ENCODE measurements at regions not wholly inside any gene's neighbourhood (a gene's known extent, or its start where the extent isn't known, plus 50 kb on each side); places are given as distances from the start of the nearest gene placed in this dataset.

DNA sequence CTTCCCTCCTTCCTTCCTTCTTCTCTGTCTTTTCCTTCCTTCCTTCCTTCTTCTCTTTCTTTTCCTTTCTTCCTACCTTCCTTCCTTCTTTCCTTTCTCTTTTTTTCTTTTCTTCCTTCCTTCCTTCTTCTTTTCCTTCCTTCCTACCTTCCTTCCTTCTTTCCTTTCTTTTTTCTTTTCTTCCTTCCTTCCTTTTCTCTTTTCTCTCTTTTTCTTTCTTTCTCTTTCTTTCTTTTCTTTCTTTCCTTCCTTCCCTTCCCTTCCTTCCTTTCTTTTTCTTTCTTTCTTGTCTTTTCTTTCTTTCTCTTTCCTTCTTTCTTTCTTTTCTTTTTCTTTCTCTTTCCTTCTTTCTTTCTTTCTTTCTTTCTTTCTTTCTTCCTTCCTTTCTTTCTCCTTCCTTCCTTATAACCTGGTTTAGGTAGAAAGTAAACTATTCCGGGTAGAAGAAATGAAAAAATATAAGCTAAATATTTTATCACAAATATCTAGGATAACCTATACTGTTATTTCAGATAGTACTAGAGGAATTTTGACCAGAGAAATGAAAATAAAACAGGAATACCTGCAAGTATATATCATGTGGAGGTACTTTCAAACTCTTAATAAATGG, 1741.8 kb upstream of the CDH9 start:
- DNase-seq (ENCODE audit: low spot score), result no peak

DNA sequence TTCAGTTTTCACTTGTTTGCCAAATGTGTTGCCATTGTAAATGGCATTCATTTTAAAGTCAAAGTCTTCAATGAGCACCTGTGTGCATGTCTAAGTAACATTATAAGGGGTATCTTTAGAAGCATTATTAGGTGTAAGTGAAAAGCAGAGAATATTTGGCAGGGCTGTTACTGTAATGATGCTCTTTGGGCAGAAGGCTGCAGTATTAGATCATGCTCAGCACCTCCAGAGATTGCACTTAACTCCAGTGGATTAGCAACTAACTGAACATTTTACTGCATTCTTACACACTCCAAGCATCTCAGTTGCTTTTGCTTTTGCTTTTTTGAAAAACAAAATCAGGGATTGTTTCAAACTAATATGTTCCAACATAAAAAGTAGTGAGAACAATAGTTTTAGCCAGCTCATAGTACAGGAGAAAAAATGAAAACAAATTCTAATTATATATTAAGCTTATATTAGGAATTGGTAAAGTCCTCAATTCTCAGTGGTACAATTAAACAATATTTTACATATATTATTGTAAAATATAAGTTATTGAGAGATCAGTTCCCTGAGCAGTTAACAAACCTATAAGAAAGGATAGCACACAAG, 1740.9 kb upstream of the CDH9 start:
- no peak for DNase-seq (ENCODE audit: low spot score)

DNA sequence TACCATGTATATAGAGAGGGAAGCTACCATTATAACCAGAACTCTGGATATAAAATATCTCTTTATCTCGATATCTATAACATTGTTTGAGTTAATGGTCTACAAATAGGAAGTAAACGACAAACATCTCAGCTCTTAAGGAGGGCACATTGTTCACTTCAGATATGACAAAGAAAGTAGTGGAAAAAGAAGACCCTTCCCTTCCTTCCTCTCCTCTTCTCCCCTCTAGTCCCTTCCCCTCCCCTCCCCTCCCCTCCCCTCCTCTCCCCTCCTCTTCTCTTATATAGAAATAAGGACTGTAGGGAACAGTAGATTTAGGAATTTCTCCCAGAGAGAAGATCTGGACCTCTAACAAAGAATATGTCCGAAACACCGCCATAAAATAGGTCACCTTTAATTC, 1731.9 kb upstream of the CDH9 start:
- no peak for DNase-seq (ENCODE audit: low spot score)

DNA sequence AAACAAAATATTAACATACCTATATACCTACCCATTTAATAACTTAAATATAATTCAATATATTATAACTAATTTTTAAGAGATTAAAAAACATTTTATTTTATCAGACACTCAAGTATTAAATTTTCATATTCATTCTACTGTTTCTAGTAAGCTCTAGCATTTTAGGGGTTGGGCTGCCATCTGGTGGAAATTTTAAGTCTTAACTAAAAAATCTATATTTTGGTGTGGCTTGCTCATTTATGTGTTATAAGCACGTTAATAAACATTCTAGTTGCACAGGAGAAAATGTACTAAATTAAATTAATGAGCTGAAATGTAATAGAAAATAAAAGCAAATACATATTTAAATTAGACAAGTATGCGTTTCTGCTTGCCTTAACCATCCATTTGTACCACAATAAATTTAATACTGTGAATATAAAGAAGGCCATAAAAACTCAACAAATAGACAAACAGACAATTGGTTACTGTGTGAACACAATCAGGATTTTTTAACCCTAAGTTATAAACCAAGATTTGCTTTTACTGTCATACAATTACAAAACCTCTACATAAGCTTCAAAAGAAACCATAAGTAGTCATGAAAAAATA, 1728.3 kb upstream of the CDH9 start:
- peak; percentile 24 for DNase-seq (ENCODE audit: low spot score)

DNA sequence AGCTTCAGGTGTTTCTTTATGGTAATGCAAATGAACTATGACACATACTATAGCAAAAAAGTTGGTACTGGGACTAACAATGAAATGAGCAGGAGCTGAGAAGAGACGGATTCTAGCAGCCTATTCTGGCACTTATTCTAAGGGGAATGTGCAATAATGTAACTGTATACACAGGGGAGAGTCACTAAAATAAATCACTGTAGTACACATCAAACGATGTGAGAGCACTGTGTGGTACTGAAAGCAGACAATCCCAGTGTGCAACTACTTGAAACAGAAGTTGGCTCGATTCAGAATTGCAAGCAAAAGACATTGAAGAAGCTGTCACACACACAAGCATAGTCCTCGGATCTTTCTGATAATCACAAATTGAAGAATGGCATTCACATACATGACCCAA, 1713.0 kb upstream of the CDH9 start:
- DNase-seq (ENCODE audit: low spot score), result no peak

DNA sequence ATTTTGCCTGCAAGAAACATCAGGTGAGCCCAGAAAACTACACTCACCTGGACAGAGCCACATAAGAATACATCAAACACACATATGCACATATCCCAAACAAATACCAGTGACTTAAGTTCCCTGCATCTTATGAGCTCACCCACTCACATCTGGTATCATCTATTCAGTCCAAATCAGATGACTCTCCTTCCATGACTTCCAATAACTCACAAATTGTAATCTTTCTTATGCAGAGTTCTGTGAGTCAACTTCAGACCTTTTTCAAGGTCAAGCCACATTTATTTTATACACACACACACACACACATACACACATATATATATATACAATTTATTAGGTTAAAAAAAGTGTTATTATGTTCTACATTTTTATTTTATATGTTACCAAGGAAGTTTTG, 1711.9 kb upstream of the CDH9 start:
- no peak for DNase-seq (ENCODE audit: low spot score)

DNA sequence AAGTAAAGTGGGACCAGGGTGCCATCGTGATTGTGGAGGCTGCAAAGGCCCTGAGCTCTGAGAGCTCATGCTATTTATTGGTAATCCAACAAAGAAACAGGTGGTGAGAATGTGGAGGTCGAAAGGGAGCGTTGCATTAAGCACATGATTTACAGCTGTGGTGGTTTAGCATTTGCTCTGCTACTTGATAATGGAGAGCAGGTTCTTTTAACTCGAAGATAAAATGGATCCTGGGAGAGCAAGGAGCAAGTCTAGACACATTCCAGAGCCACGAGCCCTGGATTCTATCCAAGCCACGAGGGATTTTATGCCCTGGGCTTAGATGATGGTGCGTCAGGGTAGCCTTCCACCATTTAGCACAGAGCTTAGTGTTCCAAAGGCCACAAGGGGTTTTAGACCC, 1710.1 kb upstream of the CDH9 start:
- no peak for DNase-seq (ENCODE audit: low spot score)

DNA sequence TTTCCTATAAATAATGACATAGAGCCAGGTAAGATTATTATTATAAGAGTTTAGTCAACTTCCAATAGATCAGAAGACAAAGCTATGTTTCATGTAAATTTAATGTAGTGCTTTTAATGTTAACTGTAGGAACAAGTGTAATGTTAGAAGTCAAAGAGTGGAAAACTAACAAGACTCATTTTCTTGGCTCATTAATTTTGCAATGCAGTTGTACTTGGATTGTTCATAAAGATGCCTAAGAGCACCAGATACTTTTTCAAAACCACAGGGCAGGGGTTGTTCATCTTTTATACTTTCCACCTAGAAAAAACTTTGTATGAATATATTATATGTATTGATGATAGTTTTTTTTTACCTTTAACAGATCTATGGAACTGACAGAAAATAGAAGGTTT, 1705.3 kb upstream of the CDH9 start:
- no peak for DNase-seq (ENCODE audit: low spot score)

DNA sequence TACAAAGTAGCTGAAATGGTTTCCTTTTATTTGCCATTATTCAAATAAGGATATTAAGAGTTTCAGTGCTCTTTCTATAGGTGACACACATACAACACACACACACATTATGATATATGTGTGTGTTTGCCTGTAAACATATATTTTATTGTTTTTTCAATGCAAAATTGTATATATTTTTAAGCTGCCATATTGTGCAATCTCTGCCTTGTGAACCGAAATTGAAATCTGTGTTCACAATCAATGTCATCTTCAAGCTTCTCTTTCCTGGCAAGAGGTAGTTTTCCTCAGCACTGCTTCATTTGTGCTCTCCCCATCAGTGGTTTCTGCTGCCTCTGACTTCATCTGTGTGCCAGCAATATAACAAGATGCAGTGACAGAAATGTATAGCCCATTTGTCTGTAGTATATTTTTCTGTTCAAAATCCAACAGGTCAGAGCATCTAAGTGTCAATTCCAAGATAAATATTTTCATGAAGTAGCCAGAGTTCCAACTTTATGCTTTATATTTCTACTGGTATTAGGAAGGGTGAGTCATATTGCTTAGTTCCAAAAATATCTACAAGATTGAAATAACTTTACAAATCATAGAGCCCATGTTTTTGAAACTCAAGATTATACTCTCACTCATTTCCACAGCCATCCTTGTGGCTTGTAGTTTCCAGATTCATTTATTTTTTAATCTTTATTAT, 1704.8 kb upstream of the CDH9 start:
- DNase-seq (ENCODE audit: low spot score), result no peak

DNA sequence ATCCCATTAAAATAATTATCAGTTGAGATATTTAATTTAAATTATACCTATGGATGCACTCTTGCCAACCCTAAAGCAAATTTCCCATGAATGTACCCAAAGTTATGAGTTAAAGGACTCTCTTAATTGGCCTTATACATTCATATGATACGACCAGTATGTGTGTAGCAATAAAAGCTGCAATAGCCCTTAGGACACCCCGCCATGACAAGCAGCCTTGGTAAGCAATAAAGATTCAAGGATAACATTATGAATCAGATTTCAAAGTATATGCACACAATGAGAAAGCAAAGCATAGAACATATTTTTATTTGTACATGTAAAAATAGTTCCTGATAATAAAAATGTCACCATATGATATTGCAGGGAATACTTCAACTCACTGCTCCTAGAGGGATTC, 1699.3 kb upstream of the CDH9 start:
- no peak for DNase-seq (ENCODE audit: low spot score)

DNA sequence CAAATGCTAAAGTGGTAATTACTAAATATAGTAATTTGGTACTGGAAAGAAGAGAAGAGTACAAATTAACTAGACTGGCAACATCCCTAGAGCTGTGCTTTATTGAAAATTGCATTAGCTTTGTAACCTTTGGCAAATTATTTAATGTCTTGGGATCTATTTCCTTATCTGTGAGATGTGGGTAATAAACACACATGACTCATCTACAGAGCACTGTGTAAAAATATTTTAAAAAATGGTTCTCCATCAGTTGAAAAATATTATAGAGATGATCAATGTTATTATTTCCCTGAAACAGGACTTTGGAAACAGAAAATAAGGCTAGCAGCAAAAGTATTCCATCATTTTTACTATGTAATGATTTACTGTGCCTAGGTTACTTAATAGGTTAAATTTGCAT, 1698.8 kb upstream of the CDH9 start:
- no peak for DNase-seq (ENCODE audit: low spot score)

DNA sequence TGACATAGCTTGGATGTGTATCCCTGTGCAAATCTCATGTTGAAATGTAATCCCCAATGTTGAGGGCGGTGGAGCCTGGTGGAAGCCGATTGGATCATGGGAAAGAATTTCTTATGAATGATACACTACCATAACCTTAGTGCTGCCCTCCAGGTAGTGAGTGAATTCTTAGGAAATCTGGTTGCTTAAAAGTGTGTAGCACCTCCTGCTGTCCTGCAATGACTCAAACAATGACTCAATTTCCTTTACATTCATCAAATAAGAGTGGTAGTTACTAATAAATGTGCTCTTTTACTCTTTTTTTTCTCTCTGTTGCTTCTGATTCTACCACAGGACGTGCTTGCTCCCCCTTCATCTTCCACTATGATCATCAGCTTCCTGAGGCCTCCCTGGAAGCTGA, 1696.0 kb upstream of the CDH9 start:
- DNase-seq (ENCODE audit: low spot score), result no peak

DNA sequence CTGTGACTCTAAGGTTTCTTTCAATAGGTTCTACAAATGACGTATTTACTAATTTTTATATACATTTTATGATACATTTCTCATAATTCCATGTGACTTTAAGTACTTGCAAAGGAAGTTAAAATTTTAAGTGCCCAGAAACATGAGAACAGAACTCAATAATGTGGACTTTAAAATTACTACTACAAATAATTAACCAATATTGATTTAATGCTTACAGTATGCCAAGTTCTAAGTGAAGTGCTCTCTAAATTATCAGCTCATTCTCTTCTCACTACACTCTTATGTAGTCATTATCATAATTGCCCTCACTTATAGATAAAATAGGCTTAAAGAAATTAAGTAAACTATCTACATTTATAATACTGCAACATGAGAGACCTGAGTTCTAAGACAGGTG, 1690.7 kb upstream of the CDH9 start:
- no peak for DNase-seq (ENCODE audit: low spot score)

DNA sequence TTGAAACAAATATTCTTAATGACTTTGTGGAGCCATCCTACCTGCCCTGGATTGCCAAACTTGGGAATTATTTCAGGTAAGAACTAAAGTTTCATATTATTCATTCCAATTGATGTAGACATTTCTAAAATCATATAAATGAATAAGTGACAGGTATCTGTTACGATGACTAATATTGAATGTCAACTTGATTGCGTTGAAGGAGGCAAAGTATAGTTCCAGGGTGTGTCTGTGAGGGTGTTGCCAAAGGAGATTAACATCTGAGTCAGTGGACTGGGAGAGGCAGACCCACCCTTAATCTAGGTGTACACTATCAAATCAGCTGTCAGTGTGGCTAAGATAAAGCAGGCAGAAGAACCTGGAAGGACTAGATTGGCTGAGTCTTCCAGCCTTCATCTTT, 1688.4 kb upstream of the CDH9 start:
- no peak for DNase-seq (ENCODE audit: low spot score)

DNA sequence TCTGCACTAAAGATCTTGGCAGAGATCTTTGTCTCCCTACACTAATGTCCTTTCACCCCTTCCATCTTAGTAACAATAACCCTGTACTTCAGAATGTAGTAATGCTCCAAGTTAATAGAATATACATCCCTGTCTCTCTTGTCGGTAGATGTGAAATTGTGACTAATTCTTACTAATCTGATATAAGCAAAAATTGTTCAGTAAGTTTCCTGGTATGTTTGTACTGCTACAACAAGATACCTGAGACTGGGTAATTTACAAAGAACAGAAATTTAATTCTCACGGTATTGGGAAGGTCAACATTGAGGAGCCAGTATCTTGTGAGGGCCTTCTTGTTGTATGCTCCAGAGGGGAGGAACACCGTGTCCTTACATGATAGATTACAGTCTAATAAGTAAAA, 1686.6 kb upstream of the CDH9 start:
- DNase-seq (ENCODE audit: low spot score), result no peak

DNA sequence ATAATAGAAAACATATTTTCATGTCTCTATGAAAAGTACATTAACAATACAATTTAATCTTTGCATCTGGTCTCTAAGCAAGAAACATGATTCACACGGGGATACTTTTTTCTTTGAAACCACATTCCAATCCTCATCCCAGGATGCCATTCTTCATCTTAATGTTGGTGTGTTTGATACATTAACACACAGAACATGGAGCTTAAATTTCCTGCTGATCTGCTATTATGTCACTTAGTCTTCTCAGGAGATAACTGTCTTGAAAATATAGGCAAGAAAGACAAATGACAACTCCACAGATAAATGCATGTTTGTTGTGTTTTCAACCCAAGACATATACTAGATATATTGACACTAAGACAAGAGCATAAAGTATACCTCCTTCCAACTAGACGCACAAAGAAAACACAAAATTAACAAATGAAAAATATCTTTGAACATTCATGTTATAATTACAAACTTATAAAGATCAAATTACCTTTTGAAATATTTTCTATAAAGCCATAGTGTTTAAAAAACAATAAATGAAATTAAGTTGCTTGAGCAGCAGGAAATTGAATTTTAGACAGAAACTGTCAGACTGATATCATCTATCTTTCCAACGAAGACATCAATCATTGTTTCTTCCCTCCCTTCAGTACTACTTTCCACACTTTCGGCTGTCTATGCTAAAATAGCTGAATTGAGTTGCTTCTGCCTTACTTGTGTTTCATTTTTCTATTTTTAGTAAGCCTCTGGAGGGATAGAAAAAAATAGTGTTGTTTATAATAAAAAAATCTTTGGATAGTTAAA, 1676.7 kb upstream of the CDH9 start:
- DNase-seq (ENCODE audit: low spot score), result no peak

DNA sequence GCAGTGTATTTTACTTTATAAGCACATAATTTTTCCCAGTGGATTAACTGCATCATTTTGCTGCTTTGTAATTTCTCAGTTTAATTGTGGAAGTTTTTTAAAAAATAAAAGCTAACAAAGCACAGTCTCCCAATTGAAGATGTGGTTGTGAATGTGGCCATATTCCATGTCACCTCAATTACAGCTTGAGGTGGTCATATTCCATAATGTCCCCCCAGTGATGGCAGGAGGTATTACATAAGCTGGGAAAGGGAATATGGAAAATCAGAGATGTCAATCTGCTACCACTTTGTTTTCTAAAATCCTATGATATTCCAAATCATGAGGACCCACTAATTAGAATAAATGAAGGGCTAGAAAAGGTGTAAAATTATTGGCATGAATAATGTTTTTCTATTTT, 1672.0 kb upstream of the CDH9 start:
- no peak for DNase-seq (ENCODE audit: low spot score)

DNA sequence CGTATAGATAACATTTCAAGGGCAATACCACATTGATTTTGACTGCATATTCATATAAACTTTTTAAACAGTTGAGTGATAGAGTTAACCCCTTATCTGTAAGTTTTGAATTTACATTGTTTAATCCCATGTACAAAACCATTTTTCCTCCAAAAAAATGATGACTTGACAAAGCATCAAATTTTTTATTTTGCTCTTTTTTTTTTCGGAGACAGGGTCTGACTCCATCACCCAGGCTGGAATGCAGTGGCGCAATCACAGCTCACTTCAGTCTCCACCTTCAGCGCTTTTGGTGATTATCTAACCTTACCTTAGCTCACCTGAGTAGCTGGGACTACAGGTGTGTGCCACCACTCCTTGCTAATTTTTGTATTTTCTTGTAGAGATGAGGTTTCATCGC, 1670.1 kb upstream of the CDH9 start:
- no peak for DNase-seq (ENCODE audit: low spot score)

DNA sequence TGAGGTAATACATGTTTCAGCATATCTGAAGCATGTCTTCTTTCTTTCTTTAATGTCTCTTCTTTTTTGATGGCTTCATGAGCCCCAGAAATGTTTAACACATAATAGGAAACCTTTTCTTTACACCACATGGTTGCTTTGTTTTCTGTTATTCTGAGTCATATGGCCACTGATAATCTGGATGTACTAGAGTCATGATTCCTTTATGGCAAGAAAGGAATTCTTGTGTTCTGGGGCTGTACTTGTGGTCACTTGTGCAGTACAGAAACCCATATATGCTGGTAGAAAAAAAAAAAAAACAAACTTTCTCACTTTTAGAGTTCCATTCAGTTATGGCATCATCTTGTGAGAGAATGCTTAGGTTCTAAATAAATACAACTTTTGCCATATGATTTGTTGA, 1669.3 kb upstream of the CDH9 start:
- DNase-seq (ENCODE audit: low spot score), result no peak

DNA sequence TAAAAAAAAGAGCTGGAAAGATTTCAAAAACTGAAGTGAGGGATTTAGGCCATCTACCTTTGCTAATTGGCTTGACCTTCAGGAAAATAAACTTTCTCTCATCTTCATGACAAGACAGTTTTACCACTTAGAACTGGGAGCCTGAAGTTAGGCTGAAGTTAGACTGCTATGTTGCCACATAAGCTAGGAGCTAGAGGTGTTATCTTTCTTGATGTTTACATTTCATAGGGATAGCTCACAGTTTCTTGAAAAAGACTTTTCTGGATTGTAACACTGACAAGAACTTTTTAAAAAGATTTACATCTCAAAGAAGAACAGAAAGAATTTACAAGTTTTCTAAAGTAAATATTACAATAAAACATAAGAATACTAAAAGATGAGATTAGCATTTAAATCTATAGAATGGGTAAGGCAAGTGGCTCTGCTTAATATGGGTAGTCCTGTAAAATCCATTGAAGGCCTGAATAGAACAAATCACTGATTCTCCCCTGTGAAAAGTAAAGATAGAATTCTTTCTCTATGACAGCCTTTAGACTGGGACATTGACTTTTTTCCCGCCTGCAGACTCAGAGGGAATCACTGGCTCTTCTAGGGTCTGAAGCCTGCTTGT, 1665.4 kb upstream of the CDH9 start:
- DNase-seq (ENCODE audit: low spot score), result no peak

DNA sequence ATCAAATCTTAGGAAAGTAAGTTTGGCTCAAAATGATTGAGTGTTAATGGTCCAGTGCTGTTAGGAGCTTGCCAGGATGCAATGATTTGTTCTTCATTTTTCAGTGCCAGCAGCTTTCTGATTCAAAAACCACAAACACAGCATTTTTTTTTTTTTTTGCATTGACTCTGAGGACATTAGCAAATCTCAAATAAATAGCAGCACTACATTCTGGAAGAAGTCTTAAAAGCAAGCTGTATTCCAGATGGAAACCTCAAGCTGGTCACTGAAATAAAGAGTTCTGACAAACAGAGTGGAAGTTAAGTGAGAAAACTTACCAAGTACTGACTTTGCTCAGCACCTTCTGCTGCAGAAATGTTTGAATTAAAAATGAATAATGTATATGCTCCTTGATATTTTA, 1653.1 kb upstream of the CDH9 start:
- no peak for DNase-seq (ENCODE audit: low spot score)

DNA sequence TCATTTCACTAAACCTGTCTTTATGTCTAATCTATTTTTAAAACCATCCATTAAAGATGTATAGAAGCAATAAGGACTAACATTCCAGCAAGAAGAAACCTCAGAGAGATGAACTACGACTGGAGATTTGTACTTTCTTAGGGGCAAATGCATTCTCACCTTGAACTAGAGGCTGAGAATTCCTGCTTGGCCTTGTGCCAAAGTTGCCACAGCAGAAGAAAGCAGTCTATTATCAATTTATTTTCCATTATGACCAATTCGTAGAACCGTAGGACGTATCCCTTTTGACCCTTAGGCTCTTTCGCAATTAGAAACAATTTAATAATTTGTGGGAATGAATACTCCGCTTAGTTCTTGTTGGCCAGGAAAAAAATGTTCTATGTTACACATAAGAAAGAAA, 1647.4 kb upstream of the CDH9 start:
- DNase-seq (ENCODE audit: low spot score), result no peak

Measured in cerebellar cortex (tissue), 1 donor.